HG03442 (cell line): ENCODE measurements at regions not wholly inside any gene's neighbourhood (a gene's known extent, or its start where the extent isn't known, plus 50 kb on each side); places are given as distances from the start of the nearest gene placed in this dataset.
A peak's percentile ranks its signal among the peaks of the same experiment; 100 is the strongest.

Experiments used
- ATAC-seq: cut with Tn5 transposase; IDR thresholded peaks from one replicate; pipeline ENCODE4 v1.9.1; 2021; ENCODE audit warnings: mild to moderate bottlenecking, moderate library complexity; ENCODE audit not compliant: unreplicated experiment

GRCh38 chr5:100479079-100479688, 56.0 kb upstream of the FAM174A start:
- ATAC-seq, result peak; percentile 82

DNA sequence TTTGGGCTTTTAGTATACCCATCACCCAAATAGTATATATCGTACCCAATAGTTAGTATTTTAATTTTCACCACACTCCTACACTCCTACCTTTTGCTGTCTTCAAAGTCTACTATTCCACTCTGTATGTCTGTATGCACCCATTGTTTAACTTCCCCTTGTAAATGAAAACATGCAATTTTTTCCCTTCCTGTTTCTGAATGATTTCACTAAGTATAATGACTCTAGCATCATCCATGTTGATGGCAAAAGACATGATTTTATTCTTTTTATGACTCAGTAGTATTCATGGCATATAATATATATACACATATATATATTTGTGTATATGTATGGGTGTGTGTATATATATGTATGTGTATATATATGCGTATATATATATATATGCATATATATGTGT, 63.1 kb upstream of the FAM174A start:
- ATAC-seq, result no peak

- ATAC-seq, result peak; percentile 79
These were observed 65.4 kb upstream of the FAM174A start for GRCh38 chr5:100469767-100470166.

- no peak for ATAC-seq
These were observed 70.8 kb upstream of the FAM174A start for GRCh38 chr5:100464418-100464817.

- no peak for ATAC-seq
These were observed 78.6 kb upstream of the FAM174A start for GRCh38 chr5:100456615-100457014.

- ATAC-seq, result no peak
These were observed 83.0 kb upstream of the FAM174A start for GRCh38 chr5:100452126-100452525.

DNA sequence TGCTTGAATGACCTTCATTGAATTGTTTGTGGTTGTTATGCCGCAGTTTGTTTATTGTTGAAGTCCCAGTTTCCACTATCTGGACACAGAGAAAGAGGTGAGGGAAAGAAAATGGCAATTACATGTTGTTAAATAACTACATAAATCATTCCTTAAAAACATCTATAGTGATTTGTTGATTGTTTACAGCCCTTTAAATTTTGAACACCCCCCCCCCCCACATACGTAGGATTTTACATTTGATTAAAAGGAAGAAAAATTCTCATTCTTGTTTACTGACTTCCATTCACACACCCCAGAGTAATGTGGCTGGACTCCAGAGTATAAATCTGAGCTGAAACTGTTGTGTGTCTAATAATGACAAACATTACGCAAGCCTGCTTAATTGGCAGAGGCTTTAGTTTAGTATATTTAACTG, 87.1 kb upstream of the FAM174A start:
- no peak for ATAC-seq

- ATAC-seq, result no peak
These were observed 88.2 kb upstream of the FAM174A start for GRCh38 chr5:100446879-100447430.

GRCh38 chr5:100444961-100445360, 90.2 kb upstream of the FAM174A start:
- ATAC-seq, result no peak

GRCh38 chr5:100434815-100435214, 100.4 kb upstream of the FAM174A start:
- ATAC-seq, result no peak

- ATAC-seq, result no peak
These were observed 102.4 kb upstream of the FAM174A start for GRCh38 chr5:100432741-100433140.

DNA sequence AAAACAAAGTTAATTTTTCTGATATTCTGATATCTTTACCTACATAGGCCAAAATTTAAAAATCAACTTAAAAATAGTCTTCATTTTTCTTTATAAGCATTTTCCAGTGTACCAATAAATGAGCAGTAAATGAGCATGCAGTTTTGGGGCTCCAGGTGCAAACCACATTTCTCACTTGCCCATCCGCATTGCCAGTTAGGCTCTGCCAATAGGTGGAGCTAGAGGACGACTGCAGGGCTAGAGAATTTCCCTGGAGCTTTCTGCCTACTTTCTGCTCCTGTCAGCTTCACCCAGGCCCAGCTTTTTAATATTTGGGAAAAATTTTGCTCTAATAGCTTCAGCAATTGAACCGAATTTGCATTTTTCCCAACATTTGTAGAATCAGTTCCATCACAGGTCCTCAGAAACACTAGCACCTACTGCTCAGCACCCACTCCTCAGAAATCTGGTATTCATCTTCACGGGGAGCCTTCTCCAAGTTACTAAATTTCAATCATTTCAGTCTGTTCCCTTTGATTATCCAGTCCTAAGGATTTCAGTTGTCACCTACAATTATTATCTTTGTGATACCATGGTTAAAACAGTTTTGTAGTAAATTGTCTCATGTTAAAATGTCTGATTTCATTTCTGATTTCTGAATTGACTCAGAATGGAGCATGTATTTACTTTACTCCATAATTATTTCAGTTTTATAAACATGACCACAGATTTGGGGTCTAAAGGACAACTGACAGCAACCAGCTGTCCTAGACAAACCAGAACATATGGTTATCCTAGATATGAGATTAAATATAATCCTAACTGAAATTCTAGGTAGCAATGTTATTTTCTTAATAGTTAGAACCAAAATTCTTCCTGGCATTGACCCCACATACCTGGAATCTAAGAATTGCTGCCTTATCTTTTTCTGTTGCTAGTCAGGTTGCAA, 104.6 kb upstream of the FAM174A start:
- peak; percentile 84 for ATAC-seq

GRCh38 chr5:100424787-100425186, 110.4 kb upstream of the FAM174A start:
- no peak for ATAC-seq

DNA sequence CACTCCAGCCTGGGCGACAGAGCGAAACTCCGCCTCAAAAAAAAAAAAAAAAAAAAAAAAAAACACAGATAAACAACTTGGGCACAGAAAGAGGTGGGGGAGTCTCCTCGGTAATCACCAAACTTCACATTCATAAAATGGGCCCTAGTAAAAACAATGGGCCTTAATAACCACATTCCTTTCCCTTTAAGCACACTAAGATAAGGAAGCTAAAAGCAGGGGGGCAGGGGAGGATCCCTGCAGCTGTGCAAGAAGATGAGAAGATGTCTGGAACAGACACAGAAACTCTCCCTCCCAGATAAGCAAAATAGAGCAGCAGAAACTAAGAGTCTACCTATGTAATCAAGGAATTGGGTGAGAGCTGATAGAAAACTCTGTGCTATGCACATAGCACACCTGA, 111.2 kb upstream of the FAM174A start:
- no peak for ATAC-seq

- no peak for ATAC-seq
These were observed 111.8 kb upstream of the FAM174A start for GRCh38 chr5:100423330-100423729.

- ATAC-seq, result no peak
These were observed 113.8 kb upstream of the FAM174A start for GRCh38 chr5:100421360-100421759.

GRCh38 chr5:100418231-100418630, 116.9 kb upstream of the FAM174A start:
- no peak for ATAC-seq

DNA sequence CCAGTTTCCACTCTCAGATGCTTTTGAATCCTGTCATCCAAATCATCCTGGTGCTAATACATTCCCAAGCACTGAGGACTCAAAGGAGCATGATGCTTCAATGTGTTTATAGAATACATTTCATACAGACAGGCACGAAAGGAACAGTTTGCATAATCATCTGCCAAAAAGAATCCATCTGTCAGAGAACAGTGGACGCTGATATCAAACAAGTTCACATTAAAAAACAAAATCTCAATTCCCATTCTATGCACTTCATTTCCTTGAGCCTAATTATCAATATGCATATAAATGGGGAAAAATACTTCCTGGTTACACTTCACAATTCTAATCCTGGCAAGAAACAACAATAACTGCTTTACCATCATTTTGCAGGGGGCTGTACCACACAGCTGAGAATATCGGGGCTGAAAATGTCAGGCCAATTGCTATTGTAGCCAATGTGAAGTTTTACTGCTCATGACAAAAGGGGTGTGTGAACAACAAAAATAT, 125.5 kb upstream of the FAM174A start:
- no peak for ATAC-seq

- ATAC-seq, result no peak
These were observed 128.1 kb upstream of the FAM174A start for GRCh38 chr5:100407053-100407452.

- ATAC-seq, result no peak
These were observed 128.5 kb upstream of the FAM174A start for GRCh38 chr5:100406640-100407039.

- ATAC-seq, result no peak
These were observed 133.1 kb upstream of the FAM174A start for GRCh38 chr5:100402071-100402470.

DNA sequence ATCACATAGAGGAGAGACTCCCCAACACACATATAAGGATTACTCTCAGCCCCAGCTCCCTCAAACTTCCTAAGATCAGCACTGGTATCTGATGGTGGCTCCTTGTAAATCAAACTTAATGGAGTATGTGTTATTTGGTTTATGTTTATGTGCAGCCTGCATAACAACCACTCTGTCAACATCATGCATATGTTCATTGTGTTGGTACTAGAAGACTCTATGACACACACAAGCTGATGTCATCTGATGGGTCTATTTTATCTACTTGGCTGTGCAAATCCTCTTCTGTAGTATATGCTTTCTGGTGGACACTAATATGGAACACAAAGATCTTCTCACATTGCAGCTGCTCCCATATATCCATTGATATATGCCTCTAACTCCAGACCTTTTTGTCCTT, 134.0 kb upstream of the FAM174A start:
- no peak for ATAC-seq
